Spleen (tissue), 11 donors: ENCODE measurements at regions not wholly inside any gene's neighbourhood (a gene's known extent, or its start where the extent isn't known, plus 50 kb on each side); places are given as distances from the start of the nearest gene placed in this dataset.

Experiments used
- DNase-seq: peaks from one replicate; pipeline ENCODE4 v3.0.0-alpha.2; 2020
- H3K27ac ChIP-seq, 8 donors: fragments of 200-600 bp; sonication (generic) in 7 of 8; 1 replicate in 4 of 8; 2 replicates in 4 of 8; pipeline versions ENCODE4 v1.5.0 to v1.8.0; 2016 to 2021; ENCODE audit warnings: inconsistent platforms in 4 of 8, mild to moderate bottlenecking in 4 of 8, moderate library complexity in 1 of 8
- H3K27me3 ChIP-seq, 7 donors: fragments of 200-600 bp; sonication (generic) in 6 of 7; replicated peaks in 1 of 7; 1 replicate in 4 of 7; 2 replicates in 3 of 7; pipeline versions ENCODE4 v1.5.0 to v1.8.0; 2016 to 2021; ENCODE audit warnings: inconsistent platforms in 3 of 7, mild to moderate bottlenecking in 1 of 7
- H3K36me3 ChIP-seq, 6 donors: fragments of 200-600 bp; sonication (generic) in 5 of 6; 1 replicate in 4 of 6; 2 replicates in 2 of 6; pipeline versions ENCODE4 v1.5.0 to v1.8.0; 2016 to 2021; ENCODE audit warnings: inconsistent platforms in 2 of 6
- H3K4me1 ChIP-seq, 6 donors: fragments of 200-600 bp; sonication (generic) in 5 of 6; 1 replicate in 3 of 6; 2 replicates in 3 of 6; pipeline versions ENCODE4 v1.5.0 to v1.8.0; 2016 to 2021; ENCODE audit warnings: inconsistent platforms in 3 of 6
- H3K4me3 ChIP-seq, 8 donors: fragments of 200-600 bp; sonication (generic) in 7 of 8; 1 replicate in 4 of 8; 2 replicates in 4 of 8; pipeline versions ENCODE4 v1.5.0 to v1.8.0; 2016 to 2021; ENCODE audit warnings: inconsistent platforms in 4 of 8, mild to moderate bottlenecking in 4 of 8, moderate library complexity in 2 of 8
- H3K9me3 ChIP-seq, 8 donors: fragments of 200-600 bp; sonication (generic) in 7 of 8; 1 replicate in 4 of 8; 2 replicates in 4 of 8; pipeline versions ENCODE4 v1.5.0 to v1.8.0; 2016 to 2021; ENCODE audit warnings: inconsistent platforms in 4 of 8
- POLR2A ChIP-seq, 3 donors: fragments of 450-650 bp; IDR thresholded peaks; one replicate each; pipeline ENCODE4 v1.5.1; 2017; ENCODE audit warnings: antibody characterized with exemption in 3 of 3, mild to moderate bottlenecking in 1 of 3
- POLR2AphosphoS5 ChIP-seq, 3 donors: sonication (generic); formaldehyde crosslinking; IDR thresholded peaks; one replicate each; pipeline ENCODE4 v1.5.1; 2017; ENCODE audit warnings: antibody characterized with exemption in 3 of 3
- WGBS, 5 donors: extraction: QIAGEN DNeasy Blood & Tissue Kit in 3 of 5; methylation state at CpG; one replicate each; pipeline versions ENCODE4 v1.1.5 to v1.1.7; 2013 to 2018; 5-methylcytosine and 5-hydroxymethylcytosine counted together
- intact Hi-C: fragments of 100-400 bp; cut with DNase I; formaldehyde crosslinking; loops from one replicate; pipeline ENCODE4 v1.15.0; 2023; ENCODE audit warnings: low total_unique reads
- TF ChIP-seq, protein P1 (sequence below), 11 experiments: fragments of 200-600 bp in 7 of 11; fragments of 450-650 bp in 4 of 11; sonication (generic) in 4 of 11; IDR thresholded peaks in 8 of 11; conservative IDR thresholded peaks in 3 of 11; 1 replicate in 7 of 11; 2 replicates in 4 of 11; pipeline versions ENCODE4 v1.4.0 to v1.8.0; 2016 to 2021; ENCODE audit warnings: antibody characterized with exemption in 11 of 11, inconsistent platforms in 4 of 11, mild to moderate bottlenecking in 1 of 11
- donor health status: healthy with polysubstance abuse.
- donor health status: DM: no; HTN: no; CAD: no; lungs with moderate emphysema.
- donor health status: DM: no; HTN: no; CAD: no.
- donor health status: Bipolar disorder and iron deficiency.
- donor health status: healthy.
- donor health status: DM: no; HTN: no; CAD: no.
- donor health status: DM: yes; HTN: yes; CAD: no.

DNA sequence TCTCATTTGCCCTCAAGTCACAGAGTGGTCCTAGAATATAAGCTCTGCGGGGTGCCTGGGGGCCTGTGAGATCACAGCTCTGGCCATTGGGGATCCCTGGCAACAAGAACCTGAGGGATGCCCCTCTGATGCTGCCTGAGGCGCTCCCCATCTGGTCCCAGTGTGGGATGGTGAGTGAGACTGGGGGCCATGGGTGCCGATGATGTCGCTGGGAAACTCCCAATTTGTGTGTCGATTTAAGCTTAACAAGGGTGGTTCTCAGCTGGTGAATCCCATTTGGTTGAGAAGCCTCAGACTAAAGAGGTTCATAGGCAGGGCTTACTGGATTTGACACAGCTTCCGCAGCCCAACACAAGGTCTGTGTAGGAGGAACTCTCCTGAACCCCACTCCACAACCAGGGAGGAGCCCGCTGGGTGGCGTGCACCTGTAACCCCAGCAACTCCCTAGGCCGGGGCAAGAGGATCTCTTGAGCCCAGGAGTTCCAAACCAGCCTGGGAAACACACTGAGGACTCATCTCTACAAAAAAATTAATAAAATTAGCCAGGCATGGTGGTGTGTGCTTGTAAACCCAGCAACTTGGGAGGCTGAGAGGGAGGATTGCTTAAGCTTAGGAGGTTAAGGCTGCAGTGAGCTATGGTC lies 63.7 kb upstream of the SIAH1 start:
- Histone ChIP-seq H3K4me3 (no peak overlapping the region), H3K27me3 (no peaks in the 10 kb centered on the region), H3K4me1 (peaks cover 0 to 11% (median 6%) of the 10 kb centered on the region in 6 donors), H3K36me3 (no peaks in the 10 kb centered on the region), H3K27ac (no peak overlapping the region), H3K9me3 (no peaks in the 10 kb centered on the region)
- intact Hi-C loops: no loop called here
- no peak for TF ChIP-seq POLR2AphosphoS5 (IDR thresholded peaks at IDR 0.05)
- TF ChIP-seq, protein P1, sequence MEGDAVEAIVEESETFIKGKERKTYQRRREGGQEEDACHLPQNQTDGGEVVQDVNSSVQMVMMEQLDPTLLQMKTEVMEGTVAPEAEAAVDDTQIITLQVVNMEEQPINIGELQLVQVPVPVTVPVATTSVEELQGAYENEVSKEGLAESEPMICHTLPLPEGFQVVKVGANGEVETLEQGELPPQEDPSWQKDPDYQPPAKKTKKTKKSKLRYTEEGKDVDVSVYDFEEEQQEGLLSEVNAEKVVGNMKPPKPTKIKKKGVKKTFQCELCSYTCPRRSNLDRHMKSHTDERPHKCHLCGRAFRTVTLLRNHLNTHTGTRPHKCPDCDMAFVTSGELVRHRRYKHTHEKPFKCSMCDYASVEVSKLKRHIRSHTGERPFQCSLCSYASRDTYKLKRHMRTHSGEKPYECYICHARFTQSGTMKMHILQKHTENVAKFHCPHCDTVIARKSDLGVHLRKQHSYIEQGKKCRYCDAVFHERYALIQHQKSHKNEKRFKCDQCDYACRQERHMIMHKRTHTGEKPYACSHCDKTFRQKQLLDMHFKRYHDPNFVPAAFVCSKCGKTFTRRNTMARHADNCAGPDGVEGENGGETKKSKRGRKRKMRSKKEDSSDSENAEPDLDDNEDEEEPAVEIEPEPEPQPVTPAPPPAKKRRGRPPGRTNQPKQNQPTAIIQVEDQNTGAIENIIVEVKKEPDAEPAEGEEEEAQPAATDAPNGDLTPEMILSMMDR (IDR thresholded peaks at IDR 0.05 in 8 of 11, conservative IDR thresholded peaks at IDR 0.05 in 3 of 11): no peak
- TF ChIP-seq POLR2A (IDR thresholded peaks at IDR 0.05): no peak
- no peak for DNase-seq
- WGBS, 5 donors: 88 to 98% (median 93%) methylated on average over 6 to 9 of the region's 9 CpGs

DNA sequence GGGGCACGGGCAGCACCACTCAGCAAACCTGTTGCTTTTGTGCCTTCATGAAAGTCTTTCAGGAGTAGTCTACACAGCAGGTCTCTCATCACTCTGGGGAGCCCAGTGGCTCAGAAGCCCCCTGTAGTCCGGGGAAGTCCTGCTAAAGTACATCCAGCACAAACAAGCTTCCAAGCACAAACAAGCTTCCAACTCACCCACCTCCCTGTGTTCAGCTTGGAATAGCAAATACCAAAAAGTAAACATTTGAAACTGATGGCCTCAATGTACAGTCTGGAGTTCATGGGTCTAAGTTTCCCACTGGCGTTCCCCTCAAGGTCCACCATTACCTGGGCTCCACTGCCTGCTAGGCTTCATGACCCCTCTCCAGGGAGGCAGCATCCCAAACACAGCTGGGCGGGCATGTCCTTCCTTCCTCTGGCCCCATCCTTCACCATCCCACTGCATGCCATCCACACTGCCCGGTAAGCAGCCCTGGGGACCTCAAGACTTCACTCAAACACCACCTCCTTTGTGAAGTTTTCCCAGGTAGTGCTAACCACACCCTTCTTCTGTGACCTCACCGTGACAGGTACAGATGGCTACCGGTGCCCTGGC lies 62.8 kb upstream of the SIAH1 start:
- TF ChIP-seq POLR2AphosphoS5 (IDR thresholded peaks at IDR 0.05) (no peak), POLR2A (IDR thresholded peaks at IDR 0.05) (no peak)
- TF ChIP-seq, protein P1 (IDR thresholded peaks at IDR 0.05 in 8 of 11, conservative IDR thresholded peaks at IDR 0.05 in 3 of 11): no peak
- WGBS, 5 donors: 71 to 93% (median 90%) methylated on average over 7 of the region's 7 CpGs
- H3K4me3 ChIP-seq: no peak overlapping the region
- intact Hi-C loops: no loop called here
- H3K9me3 ChIP-seq: no peaks in the 10 kb centered on the region
- peaks cover 0 to 11% (median 6%) of the 10 kb centered on the region in 6 donors for H3K4me1 ChIP-seq
- no peaks in the 10 kb centered on the region for H3K27me3 ChIP-seq
- no peaks in the 10 kb centered on the region for H3K36me3 ChIP-seq
- no peak for DNase-seq
- H3K27ac ChIP-seq: no peak overlapping the region

DNA sequence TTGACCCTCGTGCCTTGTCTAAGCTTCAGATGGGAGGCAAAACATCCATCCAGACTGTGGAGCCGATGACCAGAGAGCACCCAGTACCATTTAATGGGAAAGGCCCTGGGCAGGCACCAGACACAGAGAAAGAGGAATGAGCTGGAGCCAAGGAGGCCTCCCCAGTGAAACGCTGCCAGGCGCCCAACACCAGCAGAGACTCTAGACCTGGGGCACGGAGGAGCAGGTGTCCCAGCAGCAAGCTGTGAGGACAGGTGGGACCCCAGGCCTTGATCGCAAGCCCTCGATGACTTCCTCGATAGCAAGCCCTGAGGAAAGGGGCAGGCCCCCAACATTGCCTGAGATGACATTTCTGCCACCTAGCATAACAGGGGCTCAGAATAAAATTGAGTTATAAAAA lies 62.2 kb upstream of the SIAH1 start:
- DNase-seq: no peak
- H3K36me3 ChIP-seq: no peaks in the 10 kb centered on the region
- intact Hi-C loops: no loop called here
- H3K9me3 ChIP-seq: no peaks in the 10 kb centered on the region
- 86 to 99% (median 94%) methylated on average over 6 to 8 of the region's 8 CpGs for WGBS, 5 donors
- no peaks in the 10 kb centered on the region for H3K27me3 ChIP-seq
- H3K4me1 ChIP-seq: peaks cover 0 to 11% (median 6%) of the 10 kb centered on the region in 6 donors
- no peak for TF ChIP-seq POLR2AphosphoS5 (IDR thresholded peaks at IDR 0.05)
- no peak overlapping the region for H3K27ac ChIP-seq
- H3K4me3 ChIP-seq: no peak overlapping the region

DNA sequence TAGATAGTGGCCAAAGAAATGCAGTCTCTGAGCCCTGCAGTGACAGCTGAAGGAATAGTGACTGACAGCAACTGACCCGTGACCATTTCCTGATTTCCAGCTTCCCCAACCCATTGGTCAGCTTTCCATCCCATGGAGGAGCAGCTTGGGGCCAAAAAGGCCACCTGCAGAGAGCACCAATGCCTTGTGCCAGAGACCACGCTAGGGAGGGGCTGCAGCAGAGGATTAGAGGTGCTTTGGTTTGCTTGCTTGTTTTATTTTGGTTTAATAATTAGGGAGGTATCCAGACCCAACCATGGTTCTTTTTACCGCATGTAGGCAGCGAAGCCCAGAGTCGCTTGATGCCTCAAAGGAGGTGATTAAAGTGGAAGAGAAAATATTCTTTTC lies 61.3 kb upstream of the SIAH1 start:
- H3K36me3 ChIP-seq: no peaks in the 10 kb centered on the region
- WGBS, 5 donors: 77 to 86% (median 81%) methylated on average over 5 of the region's 5 CpGs
- DNase-seq: no peak
- TF ChIP-seq, protein P1 (IDR thresholded peaks at IDR 0.05 in 8 of 11, conservative IDR thresholded peaks at IDR 0.05 in 3 of 11): no peak
- TF ChIP-seq POLR2AphosphoS5 (IDR thresholded peaks at IDR 0.05) (no peak), POLR2A (IDR thresholded peaks at IDR 0.05) (no peak)
- H3K27ac ChIP-seq: no peak overlapping the region
- peaks cover 0 to 11% (median 6%) of the 10 kb centered on the region in 6 donors for H3K4me1 ChIP-seq
- no peaks in the 10 kb centered on the region for H3K27me3 ChIP-seq
- H3K4me3 ChIP-seq: no peak overlapping the region
- intact Hi-C loops: no loop called here
- H3K9me3 ChIP-seq: no peaks in the 10 kb centered on the region
